IPS-18c (cell line): ENCODE measurements at regions not wholly inside any gene's neighbourhood (a gene's known extent, or its start where the extent isn't known, plus 50 kb on each side); places are given as distances from the start of the nearest gene placed in this dataset.

ENCODE experiments used
- H3K4me3 ChIP-seq: 2 replicates; pipeline ENCODE4 v1.7.0; 2013; ENCODE audit warnings: low read depth, mild to moderate bottlenecking, low read length, moderate library complexity; ENCODE audit not compliant: insufficient read depth
- H3K9me3 ChIP-seq: one replicate; pipeline ENCODE4 v1.6.1; 2013; ENCODE audit warnings: mild to moderate bottlenecking, low read length, moderate library complexity; ENCODE audit not compliant: control insufficient read depth, insufficient read depth

DNA sequence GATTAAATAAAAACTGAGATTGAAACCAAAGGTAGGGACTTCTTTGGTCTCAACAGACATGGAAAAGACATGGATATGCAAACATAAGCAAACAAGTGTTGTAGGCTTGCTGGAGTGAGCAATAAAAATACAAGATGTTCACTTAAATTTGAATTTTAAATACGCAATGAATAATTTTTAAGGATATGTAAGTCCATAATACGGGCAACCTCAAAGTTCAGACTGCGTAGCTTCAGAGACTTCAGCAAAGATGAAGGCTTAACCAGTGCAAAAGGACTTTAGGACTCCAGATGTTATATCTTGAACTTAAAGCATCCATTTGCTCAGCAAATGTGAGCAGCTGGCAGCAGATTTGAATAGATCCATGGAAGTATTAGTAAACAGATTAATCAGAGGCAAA, 549.3 kb downstream of the ARAP2 start:
- no peak overlapping the region for H3K4me3 ChIP-seq
- no peaks in the 10 kb centered on the region for H3K9me3 ChIP-seq

- Histone ChIP-seq H3K9me3 (no peaks in the 10 kb centered on the region), H3K4me3 (no peak overlapping the region)
These were observed 548.9 kb downstream of the ARAP2 start for GRCh38 chr4:35695421-35695820.

DNA sequence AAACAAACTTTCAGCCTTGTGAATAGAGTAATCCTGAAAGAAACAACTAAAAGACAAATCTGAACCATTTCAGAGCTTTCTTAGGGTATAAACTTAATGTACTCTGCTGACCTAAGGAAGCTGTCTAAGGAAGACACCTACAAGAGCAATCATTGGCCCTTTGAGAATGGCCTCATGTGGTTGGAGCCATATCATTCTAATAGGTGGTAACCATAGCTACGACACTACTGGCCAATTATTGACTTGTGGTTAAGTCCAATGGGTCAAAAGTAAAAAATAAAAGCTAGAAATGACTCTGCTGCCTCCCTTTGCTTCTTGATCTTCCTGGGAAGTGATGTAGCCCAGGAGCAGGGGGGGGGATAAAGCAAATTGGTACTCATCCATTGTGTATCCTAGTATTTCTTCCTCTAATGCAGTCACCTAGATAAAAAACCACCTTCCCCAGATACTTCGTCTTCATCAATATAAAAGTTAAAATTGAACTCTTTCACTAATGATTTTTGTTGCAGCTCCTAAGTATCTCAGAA, 547.0 kb downstream of the ARAP2 start:
- Histone ChIP-seq H3K4me3 (no peak overlapping the region), H3K9me3 (no peaks in the 10 kb centered on the region)

DNA sequence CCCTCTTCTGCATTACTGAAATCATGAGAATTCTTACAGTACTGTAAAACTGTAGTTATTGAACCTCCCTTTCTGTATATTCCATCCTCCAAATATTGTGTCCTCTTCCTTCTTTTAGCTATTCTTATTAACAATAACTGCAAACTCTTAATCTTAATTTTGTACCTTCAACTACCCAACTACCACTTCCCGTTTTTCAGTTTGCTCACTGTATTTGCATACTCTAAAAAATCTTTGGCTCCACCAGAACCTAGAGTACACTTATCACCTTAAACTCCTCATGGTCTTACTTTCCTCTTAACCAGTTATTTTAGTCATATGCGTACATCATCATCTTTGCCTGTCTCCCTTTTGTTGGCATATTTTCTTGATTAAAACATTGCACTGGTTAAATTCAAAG, 543.7 kb downstream of the ARAP2 start:
- Histone ChIP-seq H3K9me3 (no peaks in the 10 kb centered on the region), H3K4me3 (no peak overlapping the region)

GRCh38 chr4:35709080-35709479, 535.2 kb downstream of the ARAP2 start:
- Histone ChIP-seq H3K9me3 (no peaks in the 10 kb centered on the region), H3K4me3 (no peak overlapping the region)

DNA sequence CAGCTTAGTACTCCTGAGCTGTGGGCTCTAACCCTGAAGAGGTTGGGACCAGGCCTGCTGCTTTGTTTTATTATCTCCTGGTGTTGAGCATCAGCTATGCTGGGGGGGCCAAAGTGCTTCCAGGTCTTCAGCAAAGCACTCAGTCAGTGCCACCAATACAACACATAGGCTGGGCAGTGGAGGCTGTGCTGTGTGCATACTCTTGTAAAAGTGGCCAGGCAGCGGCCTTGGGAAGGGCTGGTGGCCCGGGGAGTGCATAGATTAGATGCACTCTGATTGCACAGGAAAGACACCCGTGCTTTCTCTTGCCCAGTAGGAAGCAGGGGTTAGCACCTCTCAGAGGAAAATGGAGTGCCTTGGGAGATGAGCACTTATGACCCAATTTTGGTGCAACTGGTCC, 534.0 kb downstream of the ARAP2 start:
- H3K9me3 ChIP-seq, result no peaks in the 10 kb centered on the region
- H3K4me3 ChIP-seq, result no peak overlapping the region

GRCh38 chr4:35711127-35711526, 533.2 kb downstream of the ARAP2 start:
- H3K4me3 ChIP-seq, result no peak overlapping the region

DNA sequence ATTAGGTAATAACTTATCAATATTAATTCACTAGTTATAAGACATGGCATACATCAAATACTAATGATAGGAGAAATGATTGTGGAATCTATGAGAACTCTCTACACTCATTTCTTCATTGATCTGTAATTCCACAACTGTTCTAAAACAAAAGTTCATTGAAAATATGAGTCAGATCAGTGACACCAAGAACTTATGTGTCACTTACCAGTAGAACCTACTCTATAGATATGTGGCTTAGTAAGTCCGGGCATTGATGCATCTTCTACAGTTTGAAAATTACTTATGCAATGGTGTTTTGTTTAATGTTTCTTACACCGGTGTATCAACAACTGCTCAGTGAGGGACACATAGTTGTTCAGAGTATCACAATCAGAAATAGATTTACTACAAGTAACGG, 520.3 kb downstream of the ARAP2 start:
- Histone ChIP-seq H3K4me3 (no peak overlapping the region), H3K9me3 (no peaks in the 10 kb centered on the region)

More at GRCh38 chr4:35711127-35711526, 533.2 kb downstream of the ARAP2 start:
- H3K9me3 ChIP-seq, result no peaks in the 10 kb centered on the region

DNA sequence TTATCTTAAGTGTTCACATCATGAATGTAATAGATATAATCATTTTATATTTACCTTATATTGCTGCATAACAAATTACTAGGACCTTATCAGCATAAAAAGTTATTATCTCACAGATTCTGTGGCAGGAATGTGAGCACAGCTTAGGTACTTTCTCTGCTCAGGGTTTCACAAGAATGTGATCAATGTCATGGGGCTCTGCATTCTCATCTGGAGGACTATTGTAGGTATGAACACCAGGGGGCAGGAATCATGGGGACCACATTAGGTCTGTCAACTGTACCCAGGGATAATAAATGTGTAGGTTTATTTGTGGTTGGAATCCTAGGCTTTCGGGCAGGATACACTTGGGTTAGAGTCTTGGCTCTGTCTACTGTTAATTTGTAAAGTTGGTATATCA, 519.2 kb downstream of the ARAP2 start:
- Histone ChIP-seq H3K4me3 (no peak overlapping the region), H3K9me3 (no peaks in the 10 kb centered on the region)

DNA sequence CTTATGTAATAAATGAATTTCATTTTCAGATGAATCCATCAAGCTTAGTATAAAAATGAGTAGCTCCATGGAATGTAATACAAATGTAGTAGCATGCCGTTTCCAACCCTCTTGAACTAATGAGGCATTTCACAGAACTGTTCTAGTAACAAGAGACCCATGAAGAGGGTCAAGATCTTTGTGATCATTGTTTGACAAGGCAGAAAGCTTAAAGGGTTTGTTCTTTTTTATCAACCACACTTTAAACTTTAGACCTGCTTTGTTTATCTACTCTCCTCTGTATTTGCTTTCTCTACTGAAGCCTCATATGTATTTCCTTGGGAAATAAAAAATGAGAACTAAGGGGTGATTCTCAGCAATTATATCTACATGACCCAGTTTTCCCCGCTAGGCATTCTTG, 513.9 kb downstream of the ARAP2 start:
- Histone ChIP-seq H3K4me3 (no peak overlapping the region), H3K9me3 (no peaks in the 10 kb centered on the region)

DNA sequence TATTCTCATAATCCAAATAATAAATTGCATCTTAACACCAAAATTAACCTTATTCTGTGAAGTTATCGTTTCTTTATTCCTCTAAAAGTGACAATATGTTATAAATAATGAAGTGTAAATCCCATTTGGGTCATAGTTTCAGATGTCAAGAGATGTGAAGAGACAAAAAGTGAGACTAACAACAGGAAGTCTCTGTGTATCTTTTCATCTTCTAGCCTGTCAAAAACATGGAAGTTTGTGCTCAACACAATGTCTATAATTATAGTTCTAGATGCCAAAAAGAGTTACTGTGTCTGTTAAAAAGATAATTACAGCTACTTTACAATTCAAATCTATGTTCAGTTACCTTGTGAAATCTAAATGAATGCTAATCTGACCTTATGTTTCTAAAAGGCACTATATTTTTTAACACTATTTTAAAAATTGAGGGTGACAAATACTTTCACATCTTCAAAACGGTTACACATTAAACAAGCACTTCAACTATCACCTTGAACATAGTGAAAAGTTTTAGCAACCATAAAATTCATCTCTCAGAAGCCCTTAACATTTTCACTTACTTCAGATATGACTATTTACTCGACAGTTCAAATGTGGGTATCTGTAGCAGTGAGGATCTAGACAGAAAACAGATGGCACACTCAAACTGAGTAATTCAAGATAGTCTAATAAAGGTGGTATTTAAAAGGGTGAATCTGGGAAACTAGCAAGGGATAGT, 509.8 kb downstream of the ARAP2 start:
- Histone ChIP-seq H3K9me3 (no peaks in the 10 kb centered on the region), H3K4me3 (no peak overlapping the region)

- Histone ChIP-seq H3K4me3 (no peak overlapping the region), H3K9me3 (peaks cover 2% of the 10 kb centered on the region)
These were observed 505.0 kb downstream of the ARAP2 start for GRCh38 chr4:35739308-35739707.

GRCh38 chr4:35754047-35754446, 490.3 kb downstream of the ARAP2 start:
- Histone ChIP-seq H3K4me3 (no peak overlapping the region), H3K9me3 (no peaks in the 10 kb centered on the region)

- no peaks in the 10 kb centered on the region for H3K9me3 ChIP-seq
- no peak overlapping the region for H3K4me3 ChIP-seq
These were observed 486.5 kb downstream of the ARAP2 start for GRCh38 chr4:35757836-35758235.

GRCh38 chr4:35760807-35761206, 483.5 kb downstream of the ARAP2 start:
- Histone ChIP-seq H3K9me3 (no peaks in the 10 kb centered on the region), H3K4me3 (no peak overlapping the region)

GRCh38 chr4:35771571-35771970, 472.7 kb downstream of the ARAP2 start:
- Histone ChIP-seq H3K9me3 (no peaks in the 10 kb centered on the region), H3K4me3 (no peak overlapping the region)

- Histone ChIP-seq H3K4me3 (no peak overlapping the region), H3K9me3 (no peaks in the 10 kb centered on the region)
These were observed 472.0 kb downstream of the ARAP2 start for GRCh38 chr4:35772291-35772690.

DNA sequence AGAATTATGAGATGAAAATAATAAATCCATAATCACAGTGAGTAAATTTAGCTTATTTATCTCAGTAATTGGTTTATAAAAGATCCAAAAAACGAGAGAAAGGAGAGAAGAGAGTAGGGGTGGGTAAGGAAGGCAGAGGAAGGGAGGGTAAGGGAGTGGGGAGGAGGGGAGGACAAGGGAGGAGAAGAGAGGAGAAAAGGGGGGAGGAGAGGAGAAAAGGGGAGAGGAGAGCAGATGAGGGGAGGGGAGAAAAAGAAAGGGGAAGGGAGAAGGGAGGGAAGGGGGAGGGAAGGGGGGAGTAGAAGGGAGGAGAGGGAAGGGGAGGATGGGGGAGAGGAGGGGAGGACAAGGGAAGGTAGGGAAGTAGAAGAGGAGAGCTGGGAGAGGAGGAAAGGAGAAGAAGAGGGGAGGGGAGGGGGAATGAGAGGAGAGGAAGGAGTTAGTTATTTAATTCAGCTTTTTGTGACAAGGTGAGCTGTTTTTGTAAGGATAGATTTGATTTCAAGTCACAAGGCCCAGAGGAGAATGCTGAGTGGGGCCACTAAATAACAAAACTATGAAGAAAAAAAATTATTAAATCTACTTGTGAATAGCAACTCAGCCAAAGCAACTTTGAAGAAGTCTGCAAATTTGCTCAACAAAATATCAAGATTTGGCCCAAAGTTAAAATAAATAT, 454.3 kb downstream of the ARAP2 start:
- no peak overlapping the region for H3K4me3 ChIP-seq
- no peaks in the 10 kb centered on the region for H3K9me3 ChIP-seq
